Body of pancreas (tissue), 4 donors: ENCODE measurements at regions not wholly inside any gene's neighbourhood (a gene's known extent, or its start where the extent isn't known, plus 50 kb on each side); places are given as distances from the start of the nearest gene placed in this dataset.

ENCODE experiments used
- POLR2A ChIP-seq, 3 donors: fragments of 450-650 bp; IDR thresholded peaks; one replicate each; pipeline ENCODE4 v1.6.1; 2016; ENCODE audit warnings: antibody characterized with exemption in 3 of 3, mild to moderate bottlenecking in 2 of 3
- TF ChIP-seq, protein P1 (sequence below), 7 experiments: fragments of 450-650 bp in 4 of 7; fragments of 200-600 bp in 3 of 7; sonication (generic) in 3 of 7; IDR thresholded peaks; one replicate each; pipeline ENCODE4 v1.5.1; 2016 to 2019; ENCODE audit warnings: antibody characterized with exemption in 7 of 7

DNA sequence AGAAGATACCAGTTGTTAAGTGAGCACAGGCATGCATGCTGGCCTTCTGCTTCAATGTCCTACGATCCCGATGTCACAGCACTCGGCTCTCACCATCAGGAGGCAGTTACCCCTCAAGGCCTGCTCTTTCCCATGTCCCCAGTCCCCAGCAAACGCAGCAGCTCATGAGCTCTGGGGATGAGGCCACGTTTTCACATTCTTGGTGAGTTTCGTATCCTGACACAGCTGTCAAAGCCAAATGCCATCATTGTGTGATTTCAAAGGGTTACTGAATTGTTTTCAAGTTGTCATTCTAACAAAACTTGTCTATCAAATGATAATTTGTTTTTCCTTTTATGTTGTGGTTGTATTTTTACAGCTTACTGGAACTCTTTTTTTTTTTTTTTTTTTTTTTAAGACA is 226.9 kb upstream of the KCNG1 start:
- TF ChIP-seq, protein P1, sequence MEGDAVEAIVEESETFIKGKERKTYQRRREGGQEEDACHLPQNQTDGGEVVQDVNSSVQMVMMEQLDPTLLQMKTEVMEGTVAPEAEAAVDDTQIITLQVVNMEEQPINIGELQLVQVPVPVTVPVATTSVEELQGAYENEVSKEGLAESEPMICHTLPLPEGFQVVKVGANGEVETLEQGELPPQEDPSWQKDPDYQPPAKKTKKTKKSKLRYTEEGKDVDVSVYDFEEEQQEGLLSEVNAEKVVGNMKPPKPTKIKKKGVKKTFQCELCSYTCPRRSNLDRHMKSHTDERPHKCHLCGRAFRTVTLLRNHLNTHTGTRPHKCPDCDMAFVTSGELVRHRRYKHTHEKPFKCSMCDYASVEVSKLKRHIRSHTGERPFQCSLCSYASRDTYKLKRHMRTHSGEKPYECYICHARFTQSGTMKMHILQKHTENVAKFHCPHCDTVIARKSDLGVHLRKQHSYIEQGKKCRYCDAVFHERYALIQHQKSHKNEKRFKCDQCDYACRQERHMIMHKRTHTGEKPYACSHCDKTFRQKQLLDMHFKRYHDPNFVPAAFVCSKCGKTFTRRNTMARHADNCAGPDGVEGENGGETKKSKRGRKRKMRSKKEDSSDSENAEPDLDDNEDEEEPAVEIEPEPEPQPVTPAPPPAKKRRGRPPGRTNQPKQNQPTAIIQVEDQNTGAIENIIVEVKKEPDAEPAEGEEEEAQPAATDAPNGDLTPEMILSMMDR (IDR thresholded peaks at IDR 0.05), result no peak
- TF ChIP-seq POLR2A (IDR thresholded peaks at IDR 0.05), result no peak
